GM23248 (cell line): ENCODE measurements at regions not wholly inside any gene's neighbourhood (a gene's known extent, or its start where the extent isn't known, plus 50 kb on each side); places are given as distances from the start of the nearest gene placed in this dataset.

Source experiments
- DNase-seq: peaks from one replicate; pipeline ENCODE4 v3.0.0-alpha.2; 2015
- H2AFZ ChIP-seq: fragments of 200-600 bp; sonication (generic); 2 replicates; pipeline ENCODE4 v1.6.1; 2016; ENCODE audit warnings: antibody characterized with exemption
- H3F3A ChIP-seq: fragments of 200-600 bp; sonication (generic); 2 replicates; pipeline ENCODE4 v1.6.1; 2016; ENCODE audit warnings: mild to moderate bottlenecking, antibody characterized with exemption, mixed run types; ENCODE audit not compliant: insufficient read depth
- H3K27ac ChIP-seq: fragments of 200-600 bp; sonication (generic); 2 replicates; pipeline ENCODE4 v1.5.1; 2016; ENCODE audit warnings: mild to moderate bottlenecking
- H3K27me3 ChIP-seq: fragments of 200-600 bp; sonication (generic); replicated peaks from 2 replicates; pipeline ENCODE4 v1.6.1; 2016; ENCODE audit warnings: mild to moderate bottlenecking; ENCODE audit not compliant: insufficient read depth
- H3K36me3 ChIP-seq: fragments of 200-600 bp; sonication (generic); 2 replicates; pipeline ENCODE4 v1.6.1; 2016; ENCODE audit warnings: low read depth, mild to moderate bottlenecking
- H3K4me1 ChIP-seq: fragments of 200-600 bp; sonication (generic); 2 replicates; pipeline ENCODE4 v1.6.1; 2016; ENCODE audit warnings: mild to moderate bottlenecking; ENCODE audit not compliant: insufficient read depth
- H3K4me2 ChIP-seq: fragments of 200-600 bp; sonication (generic); one replicate; pipeline ENCODE4 v1.6.1; 2016; ENCODE audit warnings: mild to moderate bottlenecking; ENCODE audit not compliant: unreplicated experiment
- H3K4me3 ChIP-seq: fragments of 200-600 bp; sonication (generic); 2 replicates; pipeline ENCODE4 v1.5.1; 2016; ENCODE audit warnings: mild to moderate bottlenecking
- H3K79me2 ChIP-seq: fragments of 200-600 bp; sonication (generic); 2 replicates; pipeline ENCODE4 v1.6.1; 2016; ENCODE audit warnings: mild to moderate bottlenecking; ENCODE audit not compliant: insufficient read depth
- H3K9ac ChIP-seq: fragments of 200-600 bp; sonication (generic); 2 replicates; pipeline ENCODE4 v1.6.1; 2016; ENCODE audit warnings: mild to moderate bottlenecking
- H3K9me2 ChIP-seq: fragments of 200-600 bp; sonication (generic); 2 replicates; pipeline ENCODE4 v1.6.1; 2016; ENCODE audit warnings: mixed run types, mild to moderate bottlenecking, moderate library complexity; ENCODE audit not compliant: insufficient read depth
- H3K9me3 ChIP-seq: fragments of 200-600 bp; sonication (generic); one replicate; pipeline ENCODE4 v1.6.1; 2017; ENCODE audit warnings: low read depth
- H4K20me1 ChIP-seq: fragments of 200-600 bp; sonication (generic); 2 replicates; pipeline ENCODE4 v1.6.0; 2016; ENCODE audit not compliant: insufficient read depth
- EZH2 ChIP-seq: fragments of 200-600 bp; sonication (generic); IDR thresholded peaks from 2 replicates; pipeline ENCODE4 v1.6.1; 2018; ENCODE audit warnings: antibody characterized with exemption, mild to moderate bottlenecking; ENCODE audit not compliant: insufficient read depth, poor library complexity, severe bottlenecking
- EZH2phosphoT487 ChIP-seq: fragments of 200-600 bp; sonication (generic); IDR thresholded peaks from 2 replicates; pipeline ENCODE4 v1.6.1; 2018; ENCODE audit warnings: antibody characterized with exemption, moderate library complexity, mild to moderate bottlenecking, low read depth; ENCODE audit not compliant: insufficient read depth
- WGBS, 2 experiments: methylation state at CpG; one replicate each; pipeline ENCODE4 v1.1.6; 2015 to 2017; ENCODE audit warnings: low lambda C conversion rate in 2 of 2, low coverage in 1 of 2; ENCODE audit errors: missing lambda C conversion rate in 2 of 2; 5-methylcytosine and 5-hydroxymethylcytosine counted together
- in situ Hi-C: fragments of 300-500 bp; cut with MboI; formaldehyde crosslinking; loops from 2 replicates; pipeline ENCODE4 v1.15.0; 2020

GRCh38 chr4:187569871-187570270 lies 425.7 kb upstream of the ZFP42 start:
- no peak for DNase-seq
- no peaks in the 10 kb centered on the region for H3K36me3 ChIP-seq
- no peaks in the 10 kb centered on the region for H3K4me1 ChIP-seq
- H3F3A ChIP-seq = no peaks in the 10 kb centered on the region
- WGBS, 2 experiments = 39 to 43% methylated on average over 6 of the region's 6 CpGs
- no peak overlapping the region for H3K4me3 ChIP-seq
- no peaks in the 10 kb centered on the region for H3K9me2 ChIP-seq
- H2AFZ ChIP-seq = no peak overlapping the region
- no peak overlapping the region for H3K4me2 ChIP-seq
- H4K20me1 ChIP-seq = no peaks in the 10 kb centered on the region
- in situ Hi-C loops = no loop called here
- H3K9me3 ChIP-seq = peaks cover 2% of the 10 kb centered on the region
- H3K27me3 ChIP-seq = no peaks in the 10 kb centered on the region
- no peaks in the 10 kb centered on the region for H3K79me2 ChIP-seq
- no peak for TF ChIP-seq EZH2phosphoT487
- TF ChIP-seq EZH2 = no peak
- no peak overlapping the region for H3K27ac ChIP-seq
- no peak overlapping the region for H3K9ac ChIP-seq

GRCh38 chr4:187575706-187576105 lies 419.9 kb upstream of the ZFP42 start:
- Histone ChIP-seq H3K4me2 (no peak overlapping the region), H3K9me2 (no peaks in the 10 kb centered on the region), H3K9ac (no peak overlapping the region), H3K27ac (no peak overlapping the region), H3K36me3 (no peaks in the 10 kb centered on the region), H3K4me3 (no peak overlapping the region), H3K4me1 (no peaks in the 10 kb centered on the region), H3K79me2 (no peaks in the 10 kb centered on the region), H4K20me1 (no peaks in the 10 kb centered on the region), H3K9me3 (peaks cover 2% of the 10 kb centered on the region), H2AFZ (no peak overlapping the region), H3K27me3 (no peaks in the 10 kb centered on the region), H3F3A (no peaks in the 10 kb centered on the region)
- 37 to 44% methylated on average over 2 of the region's 2 CpGs for WGBS, 2 experiments
- DNase-seq = no peak
- no peak for TF ChIP-seq EZH2phosphoT487
- no peak for TF ChIP-seq EZH2
- in situ Hi-C loops = loop anchor here (25.0 kb wide), 1 partner anchor 863 kb away; the partner anchor contains the start of gene FAT1

GRCh38 chr4:187576751-187577150 lies 418.8 kb upstream of the ZFP42 start:
- H3K4me3 ChIP-seq = no peak overlapping the region

GRCh38 chr4:187577941-187578480 lies 417.6 kb upstream of the ZFP42 start:
- Histone ChIP-seq H3K4me2 (no peak overlapping the region), H3K9me3 (peaks cover 2% of the 10 kb centered on the region), H3K36me3 (no peaks in the 10 kb centered on the region), H3F3A (no peaks in the 10 kb centered on the region), H3K4me3 (no peak overlapping the region), H3K4me1 (no peaks in the 10 kb centered on the region), H3K9me2 (no peaks in the 10 kb centered on the region), H3K27me3 (no peaks in the 10 kb centered on the region), H2AFZ (no peak overlapping the region), H3K9ac (no peak overlapping the region), H4K20me1 (no peaks in the 10 kb centered on the region), H3K27ac (no peak overlapping the region), H3K79me2 (no peaks in the 10 kb centered on the region)
- DNase-seq = no peak
- TF ChIP-seq EZH2 = no peak
- TF ChIP-seq EZH2phosphoT487 = no peak
- in situ Hi-C loops = loop anchor here (25.0 kb wide), 1 partner anchor 866 kb away; the partner anchor contains the start of gene FAT1
- WGBS, 2 experiments = 11 to 13% methylated on average over 6 of the region's 6 CpGs

More at GRCh38 chr4:187576751-187577150, 418.8 kb upstream of the ZFP42 start:
- Histone ChIP-seq H3K9ac (no peak overlapping the region), H2AFZ (no peak overlapping the region), H3K79me2 (no peaks in the 10 kb centered on the region), H3K9me3 (peaks cover 2% of the 10 kb centered on the region), H4K20me1 (no peaks in the 10 kb centered on the region), H3K4me1 (no peaks in the 10 kb centered on the region), H3K4me2 (no peak overlapping the region), H3K27me3 (no peaks in the 10 kb centered on the region), H3K27ac (no peak overlapping the region), H3K9me2 (no peaks in the 10 kb centered on the region), H3F3A (no peaks in the 10 kb centered on the region), H3K36me3 (no peaks in the 10 kb centered on the region)
- no peak for DNase-seq
- no peak for TF ChIP-seq EZH2
- TF ChIP-seq EZH2phosphoT487 = no peak
- in situ Hi-C loops = loop anchor here (25.0 kb wide), 1 partner anchor 864 kb away; the partner anchor contains the start of gene FAT1

GRCh38 chr4:187586892-187587291 lies 408.7 kb upstream of the ZFP42 start:
- Histone ChIP-seq H3K4me2 (no peak overlapping the region), H3K4me1 (no peaks in the 10 kb centered on the region), H3K4me3 (no peak overlapping the region), H3K27ac (no peak overlapping the region), H3K79me2 (no peaks in the 10 kb centered on the region), H3K9ac (no peak overlapping the region), H4K20me1 (no peaks in the 10 kb centered on the region), H3K9me3 (no peaks in the 10 kb centered on the region), H3K9me2 (no peaks in the 10 kb centered on the region; the same call in 1 of the 2 replicates), H3K27me3 (no peaks in the 10 kb centered on the region), H2AFZ (no peak overlapping the region), H3K36me3 (no peaks in the 10 kb centered on the region), H3F3A (no peaks in the 10 kb centered on the region)
- TF ChIP-seq EZH2phosphoT487 = no peak
- TF ChIP-seq EZH2 = no peak
- 35 to 42% methylated on average over 7 of the region's 7 CpGs for WGBS, 2 experiments
- in situ Hi-C loops = loop anchor here (25.0 kb wide), 1 partner anchor 875 kb away; the partner anchor contains the start of gene FAT1
- DNase-seq = no peak
